ENCODE measurements at regions not wholly inside any gene's neighbourhood (a gene's known extent, or its start where the extent isn't known, plus 50 kb on each side); places are given as distances from the start of the nearest gene placed in this dataset.

DNA sequence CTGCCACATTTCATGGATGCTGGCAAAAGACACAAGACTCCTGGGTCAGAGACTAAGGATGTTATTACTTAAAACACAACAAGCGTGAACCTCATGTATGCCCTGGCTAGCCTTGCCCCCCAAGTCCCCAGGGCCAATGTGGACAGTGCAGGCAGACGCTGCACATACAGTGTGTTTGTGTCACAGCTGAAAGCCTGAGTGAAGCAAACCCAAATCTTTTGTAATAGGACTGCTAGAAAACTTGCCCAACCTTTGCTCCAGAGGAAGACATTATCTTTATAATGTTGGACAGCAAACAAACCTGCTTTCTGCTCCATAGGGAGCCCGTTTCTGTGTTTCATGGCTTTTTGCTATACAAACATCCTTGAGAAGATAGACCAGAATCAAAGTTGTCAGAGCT, 282.0 kb upstream of the RORA start:
- no peaks in the 10 kb centered on the region for H3K27me3 ChIP-seq
- no peaks in the 10 kb centered on the region for H3K4me1 ChIP-seq
- no peak for TF ChIP-seq POLR2AphosphoS5 (IDR thresholded peaks at IDR 0.05)
- TF ChIP-seq, protein P1, sequence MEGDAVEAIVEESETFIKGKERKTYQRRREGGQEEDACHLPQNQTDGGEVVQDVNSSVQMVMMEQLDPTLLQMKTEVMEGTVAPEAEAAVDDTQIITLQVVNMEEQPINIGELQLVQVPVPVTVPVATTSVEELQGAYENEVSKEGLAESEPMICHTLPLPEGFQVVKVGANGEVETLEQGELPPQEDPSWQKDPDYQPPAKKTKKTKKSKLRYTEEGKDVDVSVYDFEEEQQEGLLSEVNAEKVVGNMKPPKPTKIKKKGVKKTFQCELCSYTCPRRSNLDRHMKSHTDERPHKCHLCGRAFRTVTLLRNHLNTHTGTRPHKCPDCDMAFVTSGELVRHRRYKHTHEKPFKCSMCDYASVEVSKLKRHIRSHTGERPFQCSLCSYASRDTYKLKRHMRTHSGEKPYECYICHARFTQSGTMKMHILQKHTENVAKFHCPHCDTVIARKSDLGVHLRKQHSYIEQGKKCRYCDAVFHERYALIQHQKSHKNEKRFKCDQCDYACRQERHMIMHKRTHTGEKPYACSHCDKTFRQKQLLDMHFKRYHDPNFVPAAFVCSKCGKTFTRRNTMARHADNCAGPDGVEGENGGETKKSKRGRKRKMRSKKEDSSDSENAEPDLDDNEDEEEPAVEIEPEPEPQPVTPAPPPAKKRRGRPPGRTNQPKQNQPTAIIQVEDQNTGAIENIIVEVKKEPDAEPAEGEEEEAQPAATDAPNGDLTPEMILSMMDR (IDR thresholded peaks at IDR 0.05): no peak
- no peak for TF ChIP-seq EP300 (IDR thresholded peaks at IDR 0.05; ENCODE audit: low read depth)
- TF ChIP-seq POLR2A (IDR thresholded peaks at IDR 0.05): no peak
- no peak overlapping the region for H3K4me3 ChIP-seq
- in situ Hi-C loops (cut with MboI; ENCODE audit: low pct_ligation_motif_present in 1 of 4, low pct_unique_long_range_greater_than_20kb in 1 of 4, low sequenced_read_pairs in 3 of 4) (no loop called here), intact Hi-C loops (cut with DNase I; ENCODE audit: low total_unique reads) (no loop called here)
- 60% methylated on average over 3 of the region's 3 CpGs; no CpG with 5 or more reads in 1 of the 2 donors for WGBS, 2 donors (ENCODE audit: low coverage in 1 of 2)
- DNase-seq: no peak
- H3K9me3 ChIP-seq: no peaks in the 10 kb centered on the region
- no peaks in the 10 kb centered on the region for H3K36me3 ChIP-seq
- no peak overlapping the region for H3K27ac ChIP-seq

DNA sequence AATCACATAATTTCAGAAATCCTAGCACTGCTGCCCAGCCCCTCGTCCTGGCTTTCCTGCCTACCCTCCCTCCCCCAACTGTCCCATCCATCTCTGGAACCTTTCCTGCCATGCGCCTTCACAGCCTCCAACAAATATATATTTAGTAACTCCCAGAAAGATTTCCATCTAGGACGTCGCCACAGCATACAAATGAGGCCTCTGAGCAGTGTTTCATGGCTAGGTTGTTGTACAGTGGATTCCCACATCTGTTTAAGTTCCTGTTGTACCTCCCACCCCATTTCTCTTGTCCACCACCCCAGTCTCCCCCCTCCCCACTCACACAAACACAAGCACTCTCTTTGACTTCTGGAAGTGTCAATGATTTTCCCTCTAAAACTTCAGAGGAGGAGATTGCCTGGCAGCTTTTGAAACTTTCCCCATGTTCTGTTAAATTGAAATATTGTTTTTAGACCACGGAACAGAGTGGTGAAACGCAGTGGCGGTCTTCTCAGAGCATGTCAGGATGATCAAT, 280.3 kb upstream of the RORA start:
- Histone ChIP-seq H3K27ac (no peak overlapping the region), H3K36me3 (no peaks in the 10 kb centered on the region), H3K9me3 (no peaks in the 10 kb centered on the region), H3K4me3 (no peak overlapping the region), H3K27me3 (no peaks in the 10 kb centered on the region), H3K4me1 (no peaks in the 10 kb centered on the region)
- intact Hi-C loops (cut with DNase I; ENCODE audit: low total_unique reads) (no loop called here), in situ Hi-C loops (cut with MboI; ENCODE audit: low pct_ligation_motif_present in 1 of 4, low pct_unique_long_range_greater_than_20kb in 1 of 4, low sequenced_read_pairs in 3 of 4) (no loop called here)
- no peak for DNase-seq
- 74 to 80% methylated on average over 4 to 7 of the region's 7 CpGs for WGBS, 2 donors (ENCODE audit: low coverage in 1 of 2)
- TF ChIP-seq POLR2AphosphoS5 (IDR thresholded peaks at IDR 0.05) (no peak), POLR2A (IDR thresholded peaks at IDR 0.05) (no peak), EP300 (IDR thresholded peaks at IDR 0.05; ENCODE audit: low read depth) (no peak)
- TF ChIP-seq, protein P1 (IDR thresholded peaks at IDR 0.05): no peak

GRCh38 chr15:61503383-61503969, 274.4 kb upstream of the RORA start:
- H3K36me3 ChIP-seq: no peaks in the 10 kb centered on the region
- in situ Hi-C loops (cut with MboI; ENCODE audit: low pct_ligation_motif_present in 1 of 4, low pct_unique_long_range_greater_than_20kb in 1 of 4, low sequenced_read_pairs in 3 of 4): no loop called here
- H3K27ac ChIP-seq: no peak overlapping the region
- no peaks in the 10 kb centered on the region for H3K9me3 ChIP-seq
- H3K4me3 ChIP-seq: no peak overlapping the region
- no peaks in the 10 kb centered on the region for H3K27me3 ChIP-seq
- H3K4me1 ChIP-seq: no peaks in the 10 kb centered on the region
- TF ChIP-seq EP300 (IDR thresholded peaks at IDR 0.05; ENCODE audit: low read depth) (no peak), POLR2AphosphoS5 (IDR thresholded peaks at IDR 0.05) (no peak), POLR2A (IDR thresholded peaks at IDR 0.05) (no peak)
- TF ChIP-seq, protein P1 (IDR thresholded peaks at IDR 0.05): no peak
- intact Hi-C loops (cut with DNase I; ENCODE audit: low total_unique reads): no loop called here
- DNase-seq: no peak

- Histone ChIP-seq H3K9me3 (no peaks in the 10 kb centered on the region), H3K27me3 (no peaks in the 10 kb centered on the region), H3K27ac (no peak overlapping the region), H3K4me1 (no peaks in the 10 kb centered on the region), H3K4me3 (no peak overlapping the region), H3K36me3 (no peaks in the 10 kb centered on the region)
- 61 to 67% methylated on average over 12 of the region's 12 CpGs for WGBS, 2 donors (ENCODE audit: low coverage in 1 of 2)
- in situ Hi-C loops (cut with MboI; ENCODE audit: low pct_ligation_motif_present in 1 of 4, low pct_unique_long_range_greater_than_20kb in 1 of 4, low sequenced_read_pairs in 3 of 4) (no loop called here), intact Hi-C loops (cut with DNase I; ENCODE audit: low total_unique reads) (no loop called here)
- no peak for DNase-seq
- no peak for TF ChIP-seq POLR2AphosphoS5 (IDR thresholded peaks at IDR 0.05)
- TF ChIP-seq POLR2A (IDR thresholded peaks at IDR 0.05): no peak
- no peak for TF ChIP-seq EP300 (IDR thresholded peaks at IDR 0.05; ENCODE audit: low read depth)
- TF ChIP-seq, protein P1 (IDR thresholded peaks at IDR 0.05): no peak
Measured at GRCh38 chr15:61501815-61502389, 272.8 kb upstream of the RORA start.
